ENCODE measurements at regions not wholly inside any gene's neighbourhood (a gene's known extent, or its start where the extent isn't known, plus 50 kb on each side); places are given as distances from the start of the nearest gene placed in this dataset.
"Not testable (repeated sequence)": the region's sequence is repeated elsewhere in the genome, so short reads cannot be mapped to it uniquely, and the experiment has no call there.

DNA sequence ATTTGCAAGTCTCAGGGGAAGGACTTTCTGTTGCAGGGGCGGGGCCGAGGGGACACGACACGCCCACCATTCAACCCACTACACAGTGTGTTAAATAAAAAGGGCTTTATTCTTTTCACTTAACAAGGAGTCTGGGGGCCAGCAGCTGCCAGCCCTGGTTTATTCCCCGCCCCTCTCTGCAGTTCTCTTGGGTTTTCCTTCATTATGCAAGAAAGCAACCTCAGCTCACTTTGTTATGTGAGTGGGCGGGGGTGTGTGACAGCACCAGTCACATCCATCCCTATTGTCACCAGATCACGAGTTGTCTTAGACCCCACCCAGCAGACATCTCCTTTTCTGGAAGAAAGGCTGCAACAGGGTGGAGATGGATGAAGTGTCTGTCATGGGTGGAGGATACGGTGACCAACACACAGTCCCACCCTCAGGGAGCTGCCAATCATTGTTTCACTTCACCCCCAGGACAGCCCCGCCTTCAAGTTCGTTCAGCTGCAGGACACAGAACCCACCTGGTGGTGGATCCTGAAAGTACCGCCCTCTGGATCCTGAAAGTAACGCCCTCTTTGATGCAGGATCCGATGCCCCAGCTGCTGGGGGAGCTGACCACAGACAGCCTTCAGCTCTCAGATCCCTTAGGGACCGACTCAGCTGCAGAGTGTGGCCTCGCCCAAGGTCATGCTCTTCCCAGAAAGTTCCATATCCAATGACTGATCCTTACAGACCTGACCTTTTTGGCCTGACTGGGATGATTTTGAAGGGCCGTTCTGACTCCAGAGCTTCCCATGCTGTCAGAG lies 79.6 kb downstream of the SMIM20 start (continued):
- no peak for TF ChIP-seq TAF7 (optimal IDR thresholded peaks at IDR 0.05; ENCODE audit: borderline replicate concordance, low read depth, low read length)

- H4K20me1 ChIP-seq (replicated peaks in 1 of 2; ENCODE audit: control insufficient read depth in 1 of 2, insufficient read depth in 2 of 2, low read length in 2 of 2); H3K9me3 ChIP-seq (ENCODE audit: insufficient read depth in 2 of 2, low read depth in 1 of 2, low read length in 1 of 2); H2BK12ac ChIP-seq (ENCODE audit: low read depth, low read length); H3K4me1 ChIP-seq (replicated peaks in 1 of 4; ENCODE audit: control insufficient read depth in 3 of 4, insufficient read depth in 4 of 4, low read length in 3 of 4); FAIRE-seq; H2AFZ ChIP-seq (ENCODE audit: low read length); H3K79me1 ChIP-seq (ENCODE audit: low read depth, low read length); H3K14ac ChIP-seq (ENCODE audit: insufficient read length); H3K9ac ChIP-seq (replicated peaks in 1 of 4; ENCODE audit: extremely low read depth in 1 of 4, low read depth in 3 of 4, low read length in 3 of 4); H3K23me2 ChIP-seq (ENCODE audit: low read depth, low read length); H2BK5ac ChIP-seq (ENCODE audit: low read depth, low read length); H2BK120ac ChIP-seq (replicated peaks; ENCODE audit: low read depth, low read length); H2AK5ac ChIP-seq (ENCODE audit: low read depth, low read length); H3K56ac ChIP-seq (replicated peaks; ENCODE audit: insufficient read length, low read depth, low read length); H3K27me3 ChIP-seq (replicated peaks in 1 of 4; ENCODE audit: control insufficient read depth in 3 of 4, extremely low read depth in 1 of 4, insufficient read depth in 3 of 4, low read length in 3 of 4); H3K36me3 ChIP-seq (ENCODE audit: control insufficient read depth in 2 of 4, insufficient read depth in 4 of 4, low read length in 3 of 4); H3K4ac ChIP-seq (replicated peaks; ENCODE audit: insufficient read length, low read depth, low read length); H4K91ac ChIP-seq (replicated peaks; ENCODE audit: insufficient read length, low read length); H2BK15ac ChIP-seq (ENCODE audit: low read length); H3K23ac ChIP-seq (ENCODE audit: insufficient read length); H4K5ac ChIP-seq (ENCODE audit: insufficient read length, low read depth, low read length); H3K18ac ChIP-seq (ENCODE audit: extremely low read depth, low read length); H4K8ac ChIP-seq (ENCODE audit: extremely low read depth, insufficient read depth, low read length); H3K4me3 ChIP-seq (ENCODE audit: extremely low read depth in 1 of 4, insufficient read depth in 2 of 4, low read depth in 3 of 4, low read length in 4 of 4); H3K79me2 ChIP-seq (ENCODE audit: control insufficient read depth in 1 of 2, insufficient read depth in 2 of 2, low read length in 2 of 2); H3K27ac ChIP-seq (ENCODE audit: low read depth, low read length); H2BK20ac ChIP-seq (ENCODE audit: low read length); H3K4me2 ChIP-seq (ENCODE audit: insufficient read depth in 1 of 2, low read depth in 2 of 2, low read length in 2 of 2); DNase-seq (ENCODE audit: low read depth in 1 of 2, low spot score in 2 of 2): not testable (repeated sequence)
- 94% methylated on average over 4 of the region's 4 CpGs; no CpG with 5 or more reads in 1 of the 2 experiments for WGBS, 2 experiments (ENCODE audit: extremely low coverage in 1 of 2, insufficient coverage in 1 of 2, insufficient read length in 1 of 2, insufficient replicate concordance in 2 of 2, low coverage in 1 of 2, low lambda C conversion rate in 2 of 2, missing lambda C conversion rate in 1 of 2)
- CTCF ChIA-PET (ENCODE audit: partially characterized antibody) = interaction anchor here (0.9 to 5.0 kb wide), 15 partner anchors 11 to 325 kb away, joined by 3 to 25 read pairs (median 4); no protein-coding TSS in a partner anchor
- POLR2A ChIA-PET (ENCODE audit: partially characterized antibody) = interaction anchor here (3.2 kb wide), 1 partner anchor 34 kb away, joined by 29 read pairs; no protein-coding TSS in a partner anchor
These were observed 80.6 kb downstream of the SMIM20 start for GRCh38 chr4:25994577-25994976.

All from H1 (cell line).